ENCODE measurements at regions not wholly inside any gene's neighbourhood (a gene's known extent, or its start where the extent isn't known, plus 50 kb on each side); places are given as distances from the start of the nearest gene placed in this dataset.

GRCh38 chr6:138007014-138007472, 100.2 kb downstream of the PERP start:
- no peak for DNase-seq (ENCODE audit: low read depth in 2 of 2)

- no peak for DNase-seq (ENCODE audit: low read depth in 2 of 2)
Measured at GRCh38 chr6:138008791-138009190, 98.4 kb downstream of the PERP start.

- no peak for DNase-seq (ENCODE audit: low read depth in 2 of 2)
Measured at GRCh38 chr6:138011413-138011812, 95.8 kb downstream of the PERP start.

DNA sequence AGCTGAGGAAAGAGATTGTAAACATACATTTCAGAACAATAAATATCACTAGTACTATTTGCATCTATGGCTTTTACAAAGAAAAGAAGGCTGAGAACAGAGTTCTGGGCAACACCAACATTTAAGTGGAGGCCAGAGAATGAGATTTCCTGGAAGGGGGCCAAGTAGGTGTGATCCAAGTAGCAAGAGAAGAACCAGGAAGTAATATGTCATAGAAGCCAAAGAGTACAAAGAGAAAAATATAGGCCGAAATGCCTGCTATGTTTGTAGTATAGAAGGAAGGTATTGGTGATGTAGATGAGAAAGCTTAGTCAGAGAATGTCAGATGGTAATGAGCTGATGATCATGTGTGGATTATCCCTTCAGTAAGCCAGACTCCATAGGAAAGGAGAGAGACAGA, 94.5 kb downstream of the PERP start:
- DNase-seq (ENCODE audit: low read depth in 2 of 2), result no peak

DNA sequence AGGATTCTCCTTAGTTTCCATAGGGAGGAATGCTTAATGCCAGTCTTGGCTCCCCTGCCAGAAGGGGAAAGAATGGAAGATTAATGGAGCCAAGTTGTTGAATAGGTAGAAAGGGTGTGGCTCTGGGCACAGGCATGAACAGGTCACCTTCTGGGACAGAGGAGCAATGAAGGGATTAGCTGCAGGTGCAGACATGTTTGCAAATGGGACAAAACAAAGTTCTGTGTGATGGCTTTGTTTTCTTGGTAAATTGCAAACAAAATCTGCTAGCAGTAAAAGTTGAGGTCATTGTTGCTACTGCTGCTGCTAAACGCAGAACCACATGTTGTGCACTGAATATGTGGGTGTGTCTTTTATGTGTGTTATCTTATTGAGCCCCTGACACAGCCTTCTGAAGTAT, 93.3 kb downstream of the PERP start:
- no peak for DNase-seq (ENCODE audit: low read depth in 2 of 2)

DNA sequence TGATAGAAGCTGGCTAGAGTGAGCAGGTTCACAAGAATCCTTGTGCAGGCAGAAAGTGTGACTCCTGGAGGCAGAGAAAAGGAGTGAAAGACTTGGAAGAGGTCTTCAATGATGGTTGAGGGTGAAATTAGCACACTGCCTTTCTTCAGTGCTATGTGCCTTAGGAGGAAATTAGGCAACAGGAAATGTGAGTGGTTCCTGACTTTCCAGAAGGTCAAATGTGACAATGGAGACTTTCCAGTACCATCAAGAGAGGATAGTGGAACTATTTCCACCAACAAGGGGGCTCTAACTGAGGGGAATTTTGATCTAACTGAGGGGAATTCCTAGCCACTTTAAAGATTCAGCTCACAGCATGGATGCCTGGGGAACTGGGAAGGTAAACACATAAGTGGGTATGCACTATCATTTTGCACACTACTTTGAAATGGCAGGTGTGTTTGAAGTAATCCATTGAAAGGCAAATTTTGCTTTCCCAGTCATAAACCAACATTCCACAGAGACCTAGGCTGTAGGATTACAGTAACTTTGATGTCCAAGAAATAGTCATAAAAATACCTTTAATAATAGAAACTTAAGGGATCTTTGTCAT, 90.0 kb downstream of the PERP start:
- DNase-seq (ENCODE audit: low read depth in 2 of 2), result no peak

- DNase-seq (ENCODE audit: low read depth in 2 of 2), result no peak
Measured at GRCh38 chr6:138018297-138018696, 88.9 kb downstream of the PERP start.

DNA sequence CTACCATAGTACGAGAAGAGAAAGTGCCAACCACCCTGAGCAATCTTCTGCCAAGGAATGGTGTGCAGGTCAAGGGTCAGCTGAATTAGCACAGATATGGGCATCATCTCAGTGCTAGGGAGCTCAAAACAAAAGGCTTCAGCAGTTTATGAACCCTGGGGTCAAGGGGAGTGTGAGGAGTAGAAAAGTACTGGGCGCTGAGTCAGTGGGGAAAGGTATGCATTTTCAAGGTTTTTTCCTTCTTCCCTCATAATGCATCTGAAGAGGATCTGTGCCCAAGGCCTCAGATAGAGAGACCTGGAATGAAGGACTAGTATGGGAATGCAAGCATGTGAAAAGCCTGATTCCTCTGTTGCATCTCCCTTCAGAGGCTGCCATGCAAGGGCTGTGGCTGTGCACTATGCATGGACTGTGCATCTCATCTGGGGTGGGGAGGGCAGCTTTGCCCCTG, 81.7 kb downstream of the PERP start:
- no peak for DNase-seq (ENCODE audit: low read depth in 2 of 2)

GRCh38 chr6:138026342-138026741, 80.9 kb downstream of the PERP start:
- DNase-seq (ENCODE audit: low read depth in 2 of 2), result no peak

DNA sequence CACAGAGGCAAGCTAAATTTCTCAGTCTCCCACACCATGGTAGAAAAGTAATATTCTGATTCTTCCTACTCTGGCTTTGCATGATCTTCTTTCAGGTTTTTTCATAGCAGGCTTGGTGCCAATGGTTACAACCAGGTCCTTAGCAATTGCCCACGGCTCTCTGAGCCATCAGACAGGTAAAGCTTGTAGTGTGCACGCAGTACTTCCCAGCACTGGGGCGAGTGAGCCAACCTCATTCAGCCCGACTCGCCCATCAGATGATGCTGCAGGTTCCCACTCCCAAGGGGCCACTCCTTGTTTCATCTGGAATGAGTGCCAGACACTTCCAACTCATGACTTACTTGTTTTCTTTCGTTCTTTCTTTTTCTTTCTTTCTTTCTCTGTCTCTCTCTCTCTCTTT, 78.3 kb downstream of the PERP start:
- no peak for DNase-seq (ENCODE audit: low read depth in 2 of 2)

- no peak for DNase-seq (ENCODE audit: low read depth in 2 of 2)
Measured at GRCh38 chr6:138030872-138031271, 76.3 kb downstream of the PERP start.

- no peak for DNase-seq (ENCODE audit: low read depth in 2 of 2)
Measured at GRCh38 chr6:138031417-138031816, 75.8 kb downstream of the PERP start.

DNA sequence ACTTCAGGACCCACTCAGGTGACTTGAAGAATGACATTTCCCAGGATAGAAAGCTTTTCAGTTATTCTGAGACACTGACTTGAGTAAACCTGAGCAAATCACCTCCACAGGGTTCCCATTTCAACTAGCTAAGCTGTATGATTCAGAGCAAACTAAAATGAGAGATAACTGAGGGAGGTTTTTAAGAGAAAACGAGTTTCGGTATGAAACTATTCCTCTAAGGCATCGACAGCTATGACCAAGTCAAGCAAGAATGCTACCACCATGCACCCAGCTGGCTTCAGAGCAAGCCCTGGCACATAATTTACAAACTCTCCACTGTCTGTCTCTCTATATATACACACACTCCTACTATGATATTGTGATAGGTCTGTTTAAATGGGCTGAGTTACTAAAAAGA, 75.4 kb downstream of the PERP start:
- DNase-seq (ENCODE audit: low read depth in 2 of 2), result no peak

DNA sequence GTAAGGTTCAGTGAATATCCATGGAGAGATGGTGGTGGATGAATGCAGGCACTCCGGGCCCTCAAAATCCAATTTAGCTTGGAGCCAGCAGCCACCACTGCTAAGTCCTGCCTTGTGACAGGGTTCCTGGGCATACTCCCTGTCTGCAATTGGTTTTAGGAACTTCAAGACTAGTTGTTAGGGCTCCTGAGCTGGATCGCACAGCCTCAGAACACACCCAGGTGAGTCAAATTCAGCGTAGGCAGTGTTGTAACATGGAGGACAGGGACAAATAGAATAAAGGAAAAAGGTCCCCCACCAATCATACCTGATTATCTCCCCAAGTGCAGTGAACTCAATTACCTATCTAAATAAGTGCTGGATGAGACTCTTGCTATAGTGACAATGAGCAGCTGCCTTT, 74.6 kb downstream of the PERP start:
- DNase-seq (ENCODE audit: low read depth in 2 of 2), result no peak

- DNase-seq (ENCODE audit: low read depth in 2 of 2), result no peak
Measured at GRCh38 chr6:138034229-138034628, 73.0 kb downstream of the PERP start.

DNA sequence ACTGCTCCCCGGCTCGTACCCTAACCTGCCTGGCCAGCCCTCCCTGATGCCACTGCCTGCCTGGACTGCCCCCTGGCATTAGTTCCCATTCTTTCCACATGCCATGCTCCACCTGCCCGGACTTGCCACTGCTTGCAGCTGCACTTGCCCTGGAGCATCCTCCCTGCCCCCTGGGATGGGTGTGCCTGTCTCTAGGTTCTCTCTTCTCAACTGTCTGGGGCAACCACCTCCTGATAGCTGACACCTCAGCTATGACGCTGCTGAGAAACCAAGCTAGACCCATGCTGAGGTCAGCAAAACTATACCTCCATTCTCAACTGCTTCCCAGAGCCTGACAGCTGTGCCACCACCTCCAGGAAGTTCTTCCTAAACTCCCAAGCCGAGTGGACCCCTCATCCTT, 72.1 kb downstream of the PERP start:
- DNase-seq (ENCODE audit: low read depth in 2 of 2), result no peak

GRCh38 chr6:138036111-138036510, 71.1 kb downstream of the PERP start:
- no peak for DNase-seq (ENCODE audit: low read depth in 2 of 2)

- no peak for DNase-seq (ENCODE audit: low read depth in 2 of 2)
Measured at GRCh38 chr6:138037009-138037504, 70.2 kb downstream of the PERP start.

- DNase-seq (ENCODE audit: low read depth in 2 of 2), result no peak
Measured at GRCh38 chr6:138038142-138038870, 68.9 kb downstream of the PERP start.
